GM18858 (cell line): ENCODE measurements at regions not wholly inside any gene's neighbourhood (a gene's known extent, or its start where the extent isn't known, plus 50 kb on each side); places are given as distances from the start of the nearest gene placed in this dataset.
"Not testable (repeated sequence)": the region's sequence is repeated elsewhere in the genome, so short reads cannot be mapped to it uniquely, and the experiment has no call there.

ENCODE experiments used
- ATAC-seq: cut with Tn5 transposase; IDR thresholded peaks from one replicate; pipeline ENCODE4 v1.9.1; 2021; ENCODE audit not compliant: unreplicated experiment

DNA sequence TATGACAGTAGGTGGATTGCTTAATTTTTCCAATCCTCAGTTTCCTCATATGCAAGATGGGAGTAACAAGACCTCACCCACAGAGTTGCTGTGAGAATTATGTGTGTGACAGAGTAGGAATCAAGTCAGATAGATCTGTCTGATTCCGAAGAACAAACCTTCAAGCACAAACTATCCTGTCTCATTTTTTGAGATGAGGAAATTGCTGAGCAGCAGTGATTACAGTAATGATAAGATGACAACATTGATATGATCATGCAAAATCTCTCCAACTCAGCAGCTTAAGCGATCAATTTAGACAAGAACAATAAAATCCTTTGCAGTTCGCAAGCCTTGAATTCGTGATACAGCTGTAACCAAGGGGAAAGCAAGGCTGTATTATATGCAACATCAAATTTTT lies 474.1 kb downstream of the OMA1 start:
- ATAC-seq: no peak

DNA sequence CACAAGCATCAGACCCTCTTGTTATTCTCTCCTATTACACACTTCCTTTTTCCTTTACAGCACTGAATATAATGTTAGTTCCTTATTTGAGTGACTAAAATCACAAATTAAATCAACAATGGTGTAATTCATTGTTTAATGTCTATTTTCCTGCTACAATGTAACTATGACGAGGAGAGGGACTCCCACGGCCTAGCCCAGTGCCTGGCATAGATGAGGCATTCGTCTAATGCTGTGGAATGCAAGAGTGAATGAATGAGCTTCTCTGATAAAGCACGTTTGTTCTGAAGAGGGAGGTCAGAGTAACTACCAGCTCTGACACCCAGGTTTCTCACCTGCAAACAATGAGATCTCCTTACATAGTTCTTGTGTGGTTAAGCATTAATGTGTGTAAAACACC lies 479.4 kb downstream of the OMA1 start:
- no peak for ATAC-seq

DNA sequence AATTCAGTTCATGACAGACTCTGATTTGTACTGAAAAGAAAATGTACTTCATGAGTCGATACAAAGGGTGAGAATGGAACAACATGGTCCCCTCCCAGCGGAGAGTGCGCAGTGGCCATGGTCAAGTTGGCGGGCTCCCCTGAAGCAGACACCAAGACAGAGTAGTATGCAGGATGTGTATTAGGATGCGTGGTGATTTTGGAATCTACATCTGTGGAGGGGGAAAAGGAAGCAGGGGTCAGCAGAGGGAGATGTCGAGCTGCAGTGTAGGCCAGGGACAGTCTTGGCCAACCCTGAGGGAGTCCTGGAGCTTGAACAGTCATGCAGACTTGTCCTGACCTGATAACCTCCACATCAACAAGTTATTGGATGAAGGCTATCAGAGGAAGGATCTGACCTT lies 481.0 kb downstream of the OMA1 start:
- ATAC-seq: no peak

DNA sequence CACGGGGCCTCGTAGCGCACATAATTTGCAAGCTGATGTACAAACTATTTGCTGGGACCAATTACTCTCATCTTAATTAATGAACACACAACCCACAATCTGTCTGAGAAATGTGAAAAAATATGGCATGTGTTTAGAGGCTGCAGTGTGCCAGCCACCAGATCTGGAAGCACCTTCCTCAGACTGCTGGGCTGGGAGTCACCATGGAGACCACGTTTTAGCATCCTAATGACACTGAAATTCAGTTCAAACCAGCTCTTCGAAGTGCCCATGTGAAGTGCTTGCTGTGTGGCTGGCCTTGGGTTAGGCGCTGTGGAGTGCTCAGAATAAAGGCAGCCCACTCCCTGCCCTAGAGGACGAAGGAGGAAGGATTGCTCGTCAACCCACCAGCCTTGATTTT lies 482.4 kb downstream of the OMA1 start:
- no peak for ATAC-seq

DNA sequence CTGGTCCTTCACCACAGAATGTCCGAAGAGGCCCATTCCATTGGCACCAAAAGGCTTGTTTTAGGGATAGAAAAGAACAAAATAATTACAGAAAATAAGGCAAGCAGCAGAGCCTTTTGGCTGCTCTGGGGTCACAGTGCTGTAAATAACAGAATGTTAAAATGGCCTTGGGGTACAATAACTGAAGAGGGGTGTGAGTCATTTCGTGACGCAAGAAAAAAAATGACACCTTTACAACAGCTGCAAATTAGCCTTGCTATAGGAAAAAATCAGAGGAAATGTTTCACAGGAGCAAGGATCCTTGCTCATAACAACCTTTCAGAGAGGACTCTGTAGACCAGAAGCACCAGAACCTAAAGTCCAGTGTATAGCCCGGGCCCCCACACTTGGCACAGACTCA lies 483.4 kb downstream of the OMA1 start:
- ATAC-seq: no peak

DNA sequence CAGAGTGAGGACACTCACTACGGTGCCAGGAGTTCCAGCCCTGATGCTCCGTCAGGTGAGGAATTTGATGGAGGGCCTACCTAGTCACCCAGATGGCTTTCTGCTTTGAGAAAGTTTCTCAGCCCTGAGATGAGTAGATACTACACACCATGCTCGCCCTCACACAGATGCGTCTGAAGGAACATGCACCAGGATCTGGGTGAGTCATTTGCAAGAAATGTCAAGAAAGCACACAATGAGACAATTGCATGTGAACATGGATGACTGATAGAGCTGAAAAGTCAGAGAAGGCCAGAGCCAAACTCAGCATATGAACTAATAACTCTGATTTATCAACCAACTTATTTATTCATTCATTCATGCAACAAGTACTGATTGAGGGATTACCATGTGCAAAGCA lies 483.9 kb downstream of the OMA1 start:
- no peak for ATAC-seq

DNA sequence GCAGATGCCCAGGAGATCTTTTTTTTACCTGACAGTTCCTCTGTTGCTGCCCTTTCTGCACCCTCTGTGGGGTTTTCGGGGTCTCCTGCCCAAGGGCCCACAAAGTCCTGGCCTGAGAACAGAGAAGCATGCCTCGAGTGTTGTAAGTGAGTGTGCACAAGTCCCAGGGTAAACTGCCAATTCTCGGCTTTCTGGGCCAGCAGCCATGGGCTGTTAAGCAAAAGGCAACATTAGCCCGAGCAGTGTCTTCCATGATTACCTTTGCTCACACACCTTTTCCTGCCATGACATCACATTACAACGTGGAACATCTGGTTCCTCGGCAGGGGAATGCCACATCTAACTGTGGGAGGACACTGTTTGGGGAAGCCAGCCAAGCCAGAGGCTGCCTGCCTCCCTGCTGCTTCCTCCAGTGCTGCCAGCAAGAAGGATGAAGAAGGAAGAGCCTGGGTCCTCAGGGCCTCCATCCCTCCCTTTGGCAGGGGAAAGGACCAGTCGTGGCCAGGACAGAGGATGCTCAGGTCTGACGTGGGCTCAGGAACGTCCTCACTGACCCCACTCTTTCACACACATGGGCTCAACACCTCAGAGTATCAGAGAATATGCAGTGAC lies 485.9 kb downstream of the OMA1 start:
- no peak for ATAC-seq

DNA sequence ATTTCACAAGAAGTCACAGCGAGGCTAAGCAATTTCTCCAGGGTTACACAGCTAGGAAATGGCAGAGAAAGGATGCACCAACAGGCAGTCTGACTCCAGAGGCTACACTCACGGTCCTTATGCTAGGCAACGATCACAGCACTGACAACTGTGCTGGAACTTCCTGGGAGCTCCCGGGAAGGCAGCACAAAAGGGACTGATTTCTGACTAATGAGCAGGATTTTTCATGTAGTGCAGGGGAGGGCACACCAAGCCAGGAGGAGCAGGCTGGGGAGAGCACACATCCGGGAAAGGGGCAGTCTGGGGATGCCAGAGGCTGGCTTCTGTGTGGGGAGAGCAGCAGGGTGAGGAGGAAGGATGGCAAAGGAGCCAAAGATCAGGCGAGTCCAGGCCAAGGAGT lies 486.7 kb downstream of the OMA1 start:
- ATAC-seq: no peak

DNA sequence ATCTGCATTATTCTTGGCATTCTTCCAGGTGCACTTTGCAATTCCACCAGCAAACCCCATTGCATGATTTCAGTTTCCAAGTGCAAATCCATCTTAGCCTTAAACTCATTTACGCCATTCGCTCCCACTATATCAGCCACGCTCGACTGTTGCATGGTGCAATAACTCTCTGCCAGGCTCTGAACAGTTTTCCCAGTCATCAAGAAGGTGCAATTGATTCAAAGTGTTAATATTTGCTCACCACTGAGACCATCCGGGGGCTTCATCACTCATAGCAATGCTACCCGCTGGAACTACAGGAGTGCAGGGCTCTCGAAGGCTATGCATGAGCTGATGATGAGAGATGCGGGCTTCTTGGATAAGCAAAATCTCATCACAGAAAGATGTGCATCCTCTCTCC lies 488.2 kb downstream of the OMA1 start:
- no peak for ATAC-seq

DNA sequence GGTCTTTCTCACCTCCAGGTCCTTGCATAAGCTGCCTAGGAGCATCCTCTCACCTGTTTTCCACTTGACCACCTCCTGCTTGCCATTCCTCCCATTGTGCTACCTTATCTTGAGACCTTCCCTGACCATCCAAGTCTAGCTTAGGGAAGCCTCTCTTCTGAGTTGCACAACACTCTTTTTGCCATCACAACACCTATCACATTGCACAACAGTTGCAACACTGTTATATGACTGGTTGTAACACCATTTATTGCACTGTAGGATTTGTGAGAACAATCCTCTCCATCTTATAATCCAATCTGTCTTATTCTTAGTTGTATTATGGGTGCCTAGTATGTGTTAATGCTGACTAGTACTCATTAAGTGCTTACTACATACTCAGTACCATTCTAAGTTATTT lies 488.7 kb downstream of the OMA1 start:
- no peak for ATAC-seq

DNA sequence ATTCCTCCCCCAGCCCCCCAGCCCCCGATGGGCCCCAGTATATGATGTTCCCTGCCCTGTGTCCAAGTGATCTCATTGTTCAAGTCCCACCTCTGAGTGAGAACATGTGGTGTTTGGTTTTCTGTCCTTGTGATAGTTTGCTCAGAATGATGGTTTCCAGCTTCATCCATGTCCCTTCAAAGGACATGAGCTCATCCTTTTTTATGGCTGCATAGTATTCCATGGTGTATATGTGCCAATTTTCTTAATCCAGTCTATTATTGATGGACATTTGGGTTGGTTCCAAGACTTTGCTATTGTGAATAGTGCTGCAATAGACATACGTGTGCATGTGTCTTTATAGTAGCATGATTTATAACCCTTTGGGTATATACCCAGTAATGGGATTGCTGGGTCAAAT lies 495.3 kb downstream of the OMA1 start:
- not testable (repeated sequence) for ATAC-seq

DNA sequence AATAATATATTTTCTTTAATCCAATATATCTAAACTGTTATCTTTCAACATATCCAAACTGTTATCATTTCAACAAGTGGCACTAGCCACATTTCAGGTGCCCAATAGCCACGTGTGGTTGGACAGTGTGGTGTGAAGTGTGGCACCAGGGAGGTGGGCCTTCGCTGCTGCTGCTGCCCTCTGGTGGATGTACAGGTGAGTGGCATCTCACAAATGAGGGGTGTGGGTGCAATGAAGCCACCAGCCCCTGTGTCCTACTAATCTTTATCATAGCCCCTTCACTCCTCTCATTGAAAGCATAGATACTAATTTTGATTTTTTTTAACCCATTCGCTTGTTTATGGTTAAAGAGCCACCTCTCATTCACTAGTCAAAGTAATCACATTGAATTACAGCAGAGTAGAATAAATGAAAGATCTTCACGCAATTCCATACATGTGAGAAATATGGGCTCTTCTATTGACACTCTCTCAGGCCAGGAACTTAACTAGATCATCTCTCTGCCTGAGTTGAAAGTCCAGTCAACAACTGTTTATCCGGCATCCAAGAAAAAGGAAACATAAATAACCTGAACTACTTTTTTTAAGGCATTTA lies 499.2 kb downstream of the OMA1 start:
- no peak for ATAC-seq

DNA sequence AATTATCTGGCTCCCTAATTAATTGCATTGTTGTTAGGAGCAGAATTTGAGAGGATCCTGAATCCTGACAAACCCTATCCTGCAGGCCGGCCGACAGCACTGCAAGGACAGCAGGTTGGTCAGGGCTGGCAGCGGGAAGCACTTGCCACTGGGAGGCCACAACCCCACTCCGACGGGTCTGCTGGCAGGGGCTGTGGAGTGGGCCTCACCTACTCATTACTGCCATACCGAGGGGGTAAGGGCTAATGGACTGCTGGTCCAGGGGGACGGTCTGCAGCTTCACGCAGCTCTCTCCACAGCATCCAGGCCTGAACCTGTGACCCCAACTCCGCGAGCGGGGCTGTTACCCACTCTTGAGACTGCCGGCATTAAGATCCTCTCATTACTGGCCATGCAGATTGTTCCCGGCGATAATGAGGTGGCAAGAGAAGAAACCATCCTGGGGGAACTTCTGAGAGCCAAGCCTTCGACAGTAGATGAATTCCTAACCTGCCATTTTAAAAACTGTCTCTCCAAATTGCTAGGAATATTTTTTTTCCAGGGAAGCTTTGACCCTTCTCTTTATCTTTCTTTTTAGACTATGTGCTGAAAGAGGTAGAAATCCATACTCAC lies 501.3 kb downstream of the OMA1 start:
- no peak for ATAC-seq

DNA sequence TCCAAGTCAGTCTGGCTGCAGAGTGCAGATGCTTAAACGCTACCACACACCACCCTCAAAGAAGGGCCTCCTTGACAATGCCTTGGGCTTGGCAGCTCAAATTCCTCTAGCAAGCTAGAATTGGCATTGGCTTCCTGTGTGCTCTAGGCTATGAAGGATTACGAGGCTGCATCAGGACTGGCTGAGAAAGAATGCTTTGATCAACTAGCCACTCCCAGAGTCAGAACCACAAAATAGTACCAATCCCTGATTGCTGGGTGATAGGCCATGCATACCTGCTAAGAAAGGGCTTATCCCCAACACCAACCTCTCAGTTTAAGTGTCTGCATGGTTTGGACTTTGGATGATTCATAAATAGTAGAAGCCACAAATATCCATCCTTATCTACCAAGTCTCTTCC lies 504.9 kb downstream of the OMA1 start:
- ATAC-seq: no peak

DNA sequence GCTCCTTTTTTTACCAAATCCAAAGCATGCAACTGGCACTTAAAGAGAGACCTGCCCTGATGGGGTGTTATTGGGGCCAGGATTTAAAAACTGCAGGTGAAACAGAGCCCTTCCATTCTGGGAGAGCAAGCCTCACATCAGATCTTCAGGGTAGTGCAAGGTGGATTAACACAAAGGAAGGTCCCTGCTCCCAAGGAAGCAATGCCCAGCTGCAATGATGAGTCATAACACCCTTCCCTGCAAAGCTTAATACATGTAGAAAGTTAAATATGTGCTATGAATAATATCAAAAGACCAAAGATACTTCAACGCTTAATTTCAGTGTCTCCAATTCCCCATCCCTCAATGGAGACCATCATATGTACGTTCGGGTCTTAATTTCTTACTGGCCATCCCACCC lies 508.0 kb downstream of the OMA1 start:
- no peak for ATAC-seq

DNA sequence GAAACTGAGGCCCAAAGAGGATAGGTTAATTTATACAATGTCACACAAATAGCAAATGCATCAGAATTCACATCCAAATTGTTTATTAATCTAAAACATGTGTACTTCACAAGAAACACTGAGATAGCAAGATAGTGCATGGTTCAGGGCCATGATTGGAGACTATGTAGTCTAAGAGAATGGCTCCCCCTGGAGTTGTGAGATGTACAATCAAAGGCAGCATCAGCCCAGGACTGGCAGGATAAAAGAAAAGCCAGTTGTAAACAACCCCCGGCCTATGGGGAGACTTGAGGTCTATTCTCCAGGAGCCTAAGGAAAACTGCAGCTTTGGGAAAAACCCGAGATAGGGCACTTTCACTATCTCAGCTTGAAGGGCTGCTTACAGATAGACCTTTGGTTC lies 511.0 kb downstream of the OMA1 start:
- ATAC-seq: no peak

DNA sequence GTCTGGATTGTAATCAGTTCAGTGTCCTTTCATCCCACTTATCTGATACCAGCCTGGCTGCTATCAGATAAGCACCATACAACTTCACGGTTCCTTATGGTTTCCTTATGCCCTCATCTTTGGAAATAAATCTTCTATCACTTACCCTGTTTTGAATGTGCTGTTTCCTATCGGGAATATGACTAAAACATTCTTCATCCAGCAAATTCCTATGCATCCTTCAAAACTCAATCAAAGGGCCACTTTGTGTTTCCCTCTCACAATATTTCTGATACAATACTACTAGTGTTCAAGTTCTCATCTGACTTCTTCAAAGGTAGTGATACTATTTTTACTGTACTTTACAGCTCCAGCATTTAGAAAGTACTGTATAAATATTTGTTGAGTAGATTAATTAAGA lies 513.2 kb downstream of the OMA1 start:
- ATAC-seq: no peak

DNA sequence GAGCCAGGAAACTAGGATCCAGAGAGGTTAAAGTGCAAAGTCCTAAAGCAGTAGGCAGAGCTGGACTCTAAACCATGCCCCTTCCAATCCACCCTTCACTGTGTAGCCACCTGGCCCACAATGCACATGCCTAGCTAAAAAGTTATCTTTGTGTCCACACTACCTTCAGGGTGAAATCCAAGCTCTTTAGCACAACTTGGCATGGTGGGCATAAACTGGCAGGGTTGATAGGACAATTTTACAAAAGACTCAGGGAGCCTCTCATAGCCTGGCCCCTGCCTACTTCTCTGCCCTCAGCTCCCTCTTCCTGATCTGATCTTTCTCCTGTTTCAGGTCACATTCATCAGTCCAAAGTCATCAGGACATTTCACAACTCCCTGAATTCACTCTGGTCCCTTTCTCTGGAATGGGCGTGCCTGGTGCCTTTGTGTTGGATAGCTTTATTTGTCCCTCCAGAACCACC lies 513.9 kb downstream of the OMA1 start:
- no peak for ATAC-seq

DNA sequence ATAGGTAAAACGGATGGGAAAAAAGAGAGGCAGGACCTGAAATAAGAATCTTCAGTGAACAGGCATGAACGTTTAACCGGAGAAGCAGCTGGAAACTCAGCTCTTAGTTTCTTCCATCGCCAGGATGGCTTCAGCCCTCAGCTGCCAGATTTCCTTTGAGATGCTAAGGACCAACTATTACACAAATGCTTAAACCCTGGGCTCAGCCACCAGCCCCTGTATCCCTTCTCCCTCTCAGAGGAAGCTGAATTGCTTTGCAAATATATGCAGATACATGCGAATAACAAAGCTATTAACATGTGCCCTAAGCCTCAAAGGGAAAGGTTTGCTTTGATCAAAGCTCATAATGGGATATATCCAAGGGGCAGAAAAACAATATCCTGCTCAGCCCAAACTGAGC lies 515.1 kb downstream of the OMA1 start:
- ATAC-seq: no peak

DNA sequence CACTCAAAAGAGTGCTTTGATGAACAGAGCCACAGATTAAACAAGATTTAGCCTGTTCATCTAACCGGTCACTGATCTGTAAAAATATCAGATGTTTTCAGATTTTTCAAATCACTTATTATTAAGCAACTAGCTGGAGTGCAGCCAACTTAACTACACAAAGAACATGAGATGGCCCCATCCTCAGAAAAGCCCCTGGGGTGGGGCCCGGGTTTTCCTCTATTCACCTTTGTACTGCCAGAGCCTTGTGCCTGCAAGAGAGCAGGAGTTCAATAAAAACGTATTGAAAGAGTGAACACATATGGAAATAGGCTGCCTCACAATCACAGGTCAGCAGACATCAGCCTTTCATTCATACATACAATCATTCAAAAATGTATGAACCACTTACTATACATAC lies 516.1 kb downstream of the OMA1 start:
- no peak for ATAC-seq

DNA sequence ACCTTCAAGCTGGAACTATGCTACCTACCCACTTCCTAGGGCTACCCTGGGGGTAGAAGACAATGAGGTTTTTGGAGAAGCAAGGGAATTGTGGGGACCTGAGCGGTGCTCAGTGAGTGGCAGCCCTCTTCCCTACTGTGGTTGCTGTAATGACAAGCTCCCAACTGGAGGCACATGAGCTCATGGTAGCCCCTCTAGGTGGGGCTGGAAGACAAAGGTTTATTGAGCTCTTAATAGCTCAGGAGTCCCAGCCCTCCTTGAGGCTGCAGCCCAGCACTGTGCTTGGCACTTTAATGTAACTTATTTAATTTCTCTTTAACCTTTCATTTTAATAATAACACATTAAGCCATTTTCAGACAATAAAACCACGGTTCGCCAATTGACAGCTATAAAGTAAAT lies 528.9 kb downstream of the OMA1 start:
- no peak for ATAC-seq

DNA sequence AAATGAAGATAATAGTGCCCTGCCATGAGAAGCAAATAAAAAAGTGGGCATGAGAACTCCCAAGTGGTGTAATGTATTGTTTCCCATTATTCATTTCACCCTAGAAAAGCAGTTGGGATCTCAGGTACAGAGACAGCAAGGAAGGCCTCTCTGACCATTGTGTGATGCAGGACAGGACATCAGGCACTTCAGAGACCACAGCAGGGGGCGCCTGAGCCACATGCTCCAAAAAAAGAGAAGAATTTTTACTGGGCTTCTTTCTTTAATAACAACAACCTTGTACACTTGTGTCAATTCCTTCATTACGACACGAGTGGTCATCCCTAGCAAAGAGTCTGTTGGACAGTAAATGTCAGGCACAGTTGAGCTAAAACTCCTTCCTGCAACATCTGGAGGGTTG lies 533.3 kb downstream of the OMA1 start:
- no peak for ATAC-seq

DNA sequence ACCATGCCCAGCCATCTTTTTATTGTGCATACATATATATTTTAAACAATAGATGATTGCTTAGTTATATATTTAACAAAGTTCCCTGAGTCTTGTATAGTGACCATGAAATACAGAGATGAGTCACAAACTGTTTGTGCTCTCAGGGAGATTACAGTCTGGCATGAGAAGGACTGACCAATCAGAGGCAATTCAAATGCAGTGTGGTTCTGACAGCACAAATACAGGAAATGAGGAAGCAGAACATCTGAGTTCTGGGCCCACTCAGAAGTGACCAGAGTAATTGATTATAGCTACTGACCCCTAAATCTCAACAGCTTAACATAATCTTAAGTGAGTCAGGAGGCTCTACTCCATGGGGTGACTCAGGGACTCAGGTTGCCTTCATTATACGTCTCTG lies 534.5 kb downstream of the OMA1 start:
- ATAC-seq: no peak
